22Rv1 (cell line): ENCODE measurements at regions not wholly inside any gene's neighbourhood (a gene's known extent, or its start where the extent isn't known, plus 50 kb on each side); places are given as distances from the start of the nearest gene placed in this dataset.
A peak's percentile ranks its signal among the peaks of the same experiment; 100 is the strongest.
"Not testable (repeated sequence)": the region's sequence is repeated elsewhere in the genome, so short reads cannot be mapped to it uniquely, and the experiment has no call there.

Source experiments
- H3K27ac ChIP-seq: fragments of 450-650 bp; 2 replicates; pipeline ENCODE4 v1.5.1; 2017
- CTCF ChIP-seq: fragments of 450-650 bp; IDR thresholded peaks from 2 replicates; pipeline ENCODE4 v1.5.1; 2017; ENCODE audit warnings: mild to moderate bottlenecking
- ZFX ChIP-seq: fragments of 450-650 bp; IDR thresholded peaks from 2 replicates; pipeline ENCODE4 v1.6.1; 2017; ENCODE audit warnings: antibody characterized with exemption, borderline replicate concordance

GRCh38 chr1:121443001-121443540, 258.3 kb downstream of the SRGAP2C start:
- TF ChIP-seq CTCF, result no peak
- no peak for TF ChIP-seq ZFX
- no peak overlapping the region for H3K27ac ChIP-seq

GRCh38 chr1:121444096-121444495, 259.3 kb downstream of the SRGAP2C start:
- no peak overlapping the region for H3K27ac ChIP-seq
- no peak for TF ChIP-seq ZFX
- no peak for TF ChIP-seq CTCF

GRCh38 chr1:121445679-121446078, 260.9 kb downstream of the SRGAP2C start:
- H3K27ac ChIP-seq, result no peak overlapping the region
- TF ChIP-seq CTCF, result no peak
- no peak for TF ChIP-seq ZFX

- peak; percentile 73 for TF ChIP-seq CTCF
- H3K27ac ChIP-seq, result not testable (repeated sequence)
Observed at GRCh38 chr1:121447280-121447923, 262.6 kb downstream of the SRGAP2C start.

GRCh38 chr1:121448064-121448463, 263.3 kb downstream of the SRGAP2C start:
- not testable (repeated sequence) for H3K27ac ChIP-seq

GRCh38 chr1:121448851-121449250, 264.1 kb downstream of the SRGAP2C start:
- no peak for TF ChIP-seq ZFX
- TF ChIP-seq CTCF, result no peak

GRCh38 chr1:121452484-121452883, 267.7 kb downstream of the SRGAP2C start:
- TF ChIP-seq ZFX (no peak), CTCF (no peak)
- H3K27ac ChIP-seq, result no peak overlapping the region

More at GRCh38 chr1:121448851-121449250, 264.1 kb downstream of the SRGAP2C start:
- no peak overlapping the region for H3K27ac ChIP-seq
